Heart right ventricle (tissue), 16 donors: ENCODE measurements at regions not wholly inside any gene's neighbourhood (a gene's known extent, or its start where the extent isn't known, plus 50 kb on each side); places are given as distances from the start of the nearest gene placed in this dataset.
A peak's percentile ranks its signal among the peaks of the same experiment; 100 is the strongest.

ENCODE experiments used
- ATAC-seq, 8 donors: fragments of 200-7000 bp; cut with Tn5 transposase; one replicate each; pipeline ENCODE4 v1.9.1; 2020; ENCODE audit warnings: mild to moderate bottlenecking in 8 of 8, moderate library complexity in 8 of 8, moderate number of reproducible peaks in 1 of 8
- DNase-seq, 2 donors: peaks; one replicate each; pipeline ENCODE4 v3.0.0-alpha.2; 2020
- H3K27ac ChIP-seq, 10 donors: fragments of 200-600 bp; sonication (generic) in 2 of 10; one replicate each; pipeline versions ENCODE4 v1.5.0 to v1.8.0; 2020 to 2022; ENCODE audit warnings: mild to moderate bottlenecking in 3 of 10
- H3K27me3 ChIP-seq, 7 donors: fragments of 200-600 bp; one replicate each; pipeline ENCODE4 v1.8.0; 2021 to 2022; ENCODE audit warnings: mild to moderate bottlenecking in 2 of 7
- H3K36me3 ChIP-seq, 9 donors: fragments of 200-600 bp; sonication (generic) in 1 of 9; one replicate each; pipeline versions ENCODE4 v1.5.0 to v1.8.0; 2020 to 2022; ENCODE audit warnings: mild to moderate bottlenecking in 2 of 9
- H3K4me1 ChIP-seq, 9 donors: fragments of 200-600 bp; sonication (generic) in 1 of 9; one replicate each; pipeline versions ENCODE4 v1.5.0 to v1.8.0; 2020 to 2022; ENCODE audit warnings: mild to moderate bottlenecking in 4 of 9
- H3K4me3 ChIP-seq, 10 donors: fragments of 200-600 bp; sonication (generic) in 2 of 10; one replicate each; pipeline versions ENCODE4 v1.5.0 to v1.8.0; 2020 to 2022; ENCODE audit warnings: mild to moderate bottlenecking in 7 of 10, moderate library complexity in 2 of 10
- H3K9me3 ChIP-seq, 11 donors: fragments of 200-600 bp in 10 of 11; sonication (generic) in 2 of 11; one replicate each; pipeline versions ENCODE4 v1.5.0 to v1.8.0; 2013 to 2022; ENCODE audit warnings: mild to moderate bottlenecking in 2 of 11, control low read depth in 1 of 11, moderate library complexity in 1 of 11
- WGBS, 2 donors: extraction: QIAGEN DNeasy Blood & Tissue Kit; methylation state at CpG; one replicate each; pipeline ENCODE4 v1.1.7; 2013; ENCODE audit warnings: inconsistent platforms in 1 of 2; 5-methylcytosine and 5-hydroxymethylcytosine counted together
- intact Hi-C, 10 donors: fragments of 100-400 bp; cut with DNase I; formaldehyde crosslinking; loops; one replicate each; pipeline versions ENCODE4 v1.11.1 to v1.14.2; 2022
- TF ChIP-seq, protein P1 (sequence below), 9 donors: fragments of 200-600 bp; sonication (generic) in 2 of 9; IDR thresholded peaks; one replicate each; pipeline versions ENCODE4 v1.5.0 to v1.8.0; 2021 to 2022; ENCODE audit warnings: antibody characterized with exemption in 9 of 9, mild to moderate bottlenecking in 5 of 9, moderate library complexity in 1 of 9
- donor health status: Arrhythmogenic right ventricular cardiomyopathy.
- donor health status: ischemic (EF 13 %, LVEDD 7.1; RV severe dilation, severe dysfunction).
- donor health status: healthy with polysubstance abuse.
- donor health status: DM: no; HTN: yes; CAD: no.
- donor health status: DM: no; HTN: no; CAD: no.
- donor health status: ischemic (EF 25% LVEDD 6.9; RV normal size, moderate dysfunction).
- donor health status: ischemic (EF 25% LVEDD 5.7; RV mildly dilated, moderate dysfunction).
- donor health status: healthy.
- donor health status: DM: yes; HTN: yes; CAD: no.
- donor health status: Ischemic cardiomyopathy.
- donor health status: ischemic (EF 35%, LVEDD 5.7; RV mildly dilated, moderate dysfunction).
- donor health status: nonischemic (EF 11% LVEDD 7.7; RV severe dilation, severe dysfunction).
- donor health status: DM: yes; HTN: yes; CAD: no.
- donor health status: PGD.
- donor health status: ischemic (EF 29% LVEDD 5.4; RV normal size, mild dysfunction).
- donor health status: nonischemic (EF 23%, LVEDD 6.1; RV moderate dilation, normal function).

- no peaks in the 10 kb centered on the region for H3K4me1 ChIP-seq
- H3K4me3 ChIP-seq, result no peak overlapping the region
- no peaks in the 10 kb centered on the region for H3K27me3 ChIP-seq
- intact Hi-C loops, result no loop called here
- H3K27ac ChIP-seq, result no peak overlapping the region
- H3K9me3 ChIP-seq, result no peaks in the 10 kb centered on the region
- TF ChIP-seq, protein P1, sequence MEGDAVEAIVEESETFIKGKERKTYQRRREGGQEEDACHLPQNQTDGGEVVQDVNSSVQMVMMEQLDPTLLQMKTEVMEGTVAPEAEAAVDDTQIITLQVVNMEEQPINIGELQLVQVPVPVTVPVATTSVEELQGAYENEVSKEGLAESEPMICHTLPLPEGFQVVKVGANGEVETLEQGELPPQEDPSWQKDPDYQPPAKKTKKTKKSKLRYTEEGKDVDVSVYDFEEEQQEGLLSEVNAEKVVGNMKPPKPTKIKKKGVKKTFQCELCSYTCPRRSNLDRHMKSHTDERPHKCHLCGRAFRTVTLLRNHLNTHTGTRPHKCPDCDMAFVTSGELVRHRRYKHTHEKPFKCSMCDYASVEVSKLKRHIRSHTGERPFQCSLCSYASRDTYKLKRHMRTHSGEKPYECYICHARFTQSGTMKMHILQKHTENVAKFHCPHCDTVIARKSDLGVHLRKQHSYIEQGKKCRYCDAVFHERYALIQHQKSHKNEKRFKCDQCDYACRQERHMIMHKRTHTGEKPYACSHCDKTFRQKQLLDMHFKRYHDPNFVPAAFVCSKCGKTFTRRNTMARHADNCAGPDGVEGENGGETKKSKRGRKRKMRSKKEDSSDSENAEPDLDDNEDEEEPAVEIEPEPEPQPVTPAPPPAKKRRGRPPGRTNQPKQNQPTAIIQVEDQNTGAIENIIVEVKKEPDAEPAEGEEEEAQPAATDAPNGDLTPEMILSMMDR (IDR thresholded peaks at IDR 0.05), result no peak
- ATAC-seq, result no peak
- no peaks in the 10 kb centered on the region for H3K36me3 ChIP-seq
- DNase-seq, result no peak
- 85 to 87% methylated on average over 3 of the region's 3 CpGs for WGBS, 2 donors
These were observed 156.3 kb upstream of the PRSS58 start for GRCh38 chr7:142414135-142414534.

DNA sequence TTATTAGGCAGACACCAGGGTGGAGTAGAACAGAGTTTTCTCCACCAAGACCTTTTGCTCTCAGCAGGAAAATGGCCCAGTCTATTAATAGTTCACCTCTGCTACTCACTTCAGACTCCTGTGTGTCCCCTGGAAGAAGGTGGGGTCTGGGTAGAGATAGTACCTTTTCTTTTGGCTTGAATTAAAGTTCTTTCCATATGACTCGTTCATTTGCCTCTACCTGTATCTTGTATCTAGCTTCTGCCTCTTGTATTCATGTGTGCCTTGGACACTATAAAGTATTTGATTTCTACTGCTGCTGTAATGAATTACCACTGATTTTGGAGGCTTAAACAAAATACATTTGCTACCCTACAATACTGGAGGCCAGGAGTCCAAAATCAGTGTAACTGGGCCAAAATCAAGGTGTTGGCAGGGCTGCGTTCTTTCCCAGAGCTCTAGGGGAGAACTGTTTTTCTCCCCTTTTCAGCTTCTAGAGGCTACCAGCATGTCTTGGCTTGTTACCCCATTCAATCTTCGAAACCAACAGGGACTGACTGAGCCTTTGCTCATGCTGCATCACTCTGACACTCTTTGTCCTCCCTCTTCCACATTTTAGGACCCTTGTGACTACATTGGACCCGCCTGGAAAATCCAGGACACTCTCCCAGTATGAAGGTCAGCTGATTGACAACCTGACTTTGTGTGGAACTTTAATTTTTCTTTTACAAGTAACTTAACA lies 155.6 kb upstream of the PRSS58 start:
- intact Hi-C loops, result no loop called here
- TF ChIP-seq, protein P1 (IDR thresholded peaks at IDR 0.05), result no peak
- WGBS, 2 donors, result 85 to 86% methylated on average over 4 of the region's 4 CpGs
- Histone ChIP-seq H3K27me3 (no peaks in the 10 kb centered on the region), H3K4me3 (no peak overlapping the region), H3K9me3 (no peaks in the 10 kb centered on the region), H3K36me3 (no peaks in the 10 kb centered on the region), H3K4me1 (peaks cover 0 to 5% (median 0%) of the 10 kb centered on the region in 9 donors), H3K27ac (no peak overlapping the region)
- no peak for DNase-seq
- no peak for ATAC-seq

DNA sequence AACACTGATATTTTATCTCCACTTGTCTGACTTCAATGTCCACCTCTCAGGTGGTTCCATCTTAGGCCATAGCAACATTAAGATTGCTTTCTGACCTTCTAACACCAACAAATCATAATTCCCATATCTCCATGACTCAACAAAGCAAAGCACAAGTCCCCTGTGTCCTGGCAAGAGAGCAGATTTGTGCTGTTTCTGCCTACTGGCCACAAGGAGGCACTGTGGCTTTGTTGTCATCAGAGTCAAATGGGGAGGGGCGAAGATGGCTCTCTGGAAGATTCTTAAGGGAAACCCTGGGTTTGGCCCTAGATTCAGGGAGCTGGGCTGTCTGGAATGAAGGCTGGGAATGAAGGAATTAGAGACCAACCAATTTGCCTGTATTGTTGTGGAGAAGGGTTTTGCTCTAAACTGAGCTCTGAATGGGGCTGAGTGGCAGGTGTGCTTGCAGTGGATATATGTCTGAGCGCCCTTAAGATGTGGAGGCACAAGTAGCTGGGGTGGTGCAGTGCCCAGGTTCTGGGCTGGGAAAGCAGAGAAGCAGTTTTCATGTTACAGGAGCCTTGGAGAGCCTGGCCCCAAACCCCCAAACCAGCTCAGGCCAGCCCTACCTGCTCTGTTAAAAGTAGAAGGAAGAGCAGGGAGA lies 154.8 kb upstream of the PRSS58 start:
- intact Hi-C loops, result no loop called here
- no peak overlapping the region for H3K4me3 ChIP-seq
- ATAC-seq (no peak), DNase-seq (no peak)
- TF ChIP-seq, protein P1 (IDR thresholded peaks at IDR 0.05), result peak in 5 of 9 donors; percentile 17 to 59 (median 34)
- peaks cover 0 to 5% (median 0%) of the 10 kb centered on the region in 9 donors for H3K4me1 ChIP-seq
- H3K27me3 ChIP-seq, result no peaks in the 10 kb centered on the region
- 87 to 88% methylated on average over 2 of the region's 2 CpGs for WGBS, 2 donors
- H3K27ac ChIP-seq, result no peak overlapping the region
- no peaks in the 10 kb centered on the region for H3K36me3 ChIP-seq
- no peaks in the 10 kb centered on the region for H3K9me3 ChIP-seq

- Histone ChIP-seq H3K9me3 (no peaks in the 10 kb centered on the region), H3K4me3 (no peak overlapping the region), H3K36me3 (no peaks in the 10 kb centered on the region), H3K27ac (no peak overlapping the region), H3K27me3 (peaks cover 0 to under 1% (median 0%) of the 10 kb centered on the region in 7 donors), H3K4me1 (peaks cover 0 to 5% (median 0%) of the 10 kb centered on the region in 9 donors)
- intact Hi-C loops, result no loop called here
- TF ChIP-seq, protein P1 (IDR thresholded peaks at IDR 0.05), result no peak
- ATAC-seq (no peak), DNase-seq (no peak)
These were observed 151.6 kb upstream of the PRSS58 start for GRCh38 chr7:142409471-142409870.
